SJCRH30 (cell line): ENCODE measurements at regions not wholly inside any gene's neighbourhood (a gene's known extent, or its start where the extent isn't known, plus 50 kb on each side); places are given as distances from the start of the nearest gene placed in this dataset.
"Not testable (repeated sequence)": the region's sequence is repeated elsewhere in the genome, so short reads cannot be mapped to it uniquely, and the experiment has no call there.

Experiments
- DNase-seq, 2 experiments: peaks; one replicate each; pipeline ENCODE4 v3.0.0-alpha.2; 2015 to 2020
- H3K27ac ChIP-seq: fragments of 250-450 bp; sonication (Bioruptor Pico); 2 replicates; pipeline ENCODE4 v1.5.1; 2020; ENCODE audit warnings: mild to moderate bottlenecking, moderate library complexity
- H3K27me3 ChIP-seq: fragments of 250-450 bp; sonication (Bioruptor Pico); 2 replicates; pipeline ENCODE4 v1.5.1; 2020; ENCODE audit warnings: mild to moderate bottlenecking, moderate library complexity
- H3K36me3 ChIP-seq: fragments of 250-450 bp; sonication (Bioruptor Pico); 2 replicates; pipeline ENCODE4 v1.5.1; 2020; ENCODE audit warnings: mild to moderate bottlenecking, moderate library complexity
- H3K4me1 ChIP-seq: fragments of 250-450 bp; sonication (Bioruptor Pico); 2 replicates; pipeline ENCODE4 v1.5.1; 2020; ENCODE audit warnings: mild to moderate bottlenecking, moderate library complexity
- H3K4me3 ChIP-seq: fragments of 250-450 bp; sonication (Bioruptor Pico); 2 replicates; pipeline ENCODE4 v1.5.1; 2020; ENCODE audit warnings: mild to moderate bottlenecking, moderate library complexity
- H3K9me3 ChIP-seq: fragments of 250-450 bp; sonication (Bioruptor Pico); replicated peaks from 2 replicates; pipeline ENCODE4 v1.5.1; 2020; ENCODE audit warnings: mild to moderate bottlenecking, moderate library complexity

GRCh38 chrX:131356725-131357124 is 67.6 kb upstream of the IGSF1 start:
- H3K9me3 ChIP-seq = no peaks in the 10 kb centered on the region
- no peak overlapping the region for H3K4me3 ChIP-seq
- no peak overlapping the region for H3K27ac ChIP-seq
- no peaks in the 10 kb centered on the region for H3K27me3 ChIP-seq
- H3K4me1 ChIP-seq = no peaks in the 10 kb centered on the region
- peak in 1 of 2 experiments; percentile 1 for DNase-seq
- H3K36me3 ChIP-seq = no peaks in the 10 kb centered on the region

- Histone ChIP-seq H3K36me3 (no peaks in the 10 kb centered on the region), H3K27me3 (no peaks in the 10 kb centered on the region), H3K27ac (no peak overlapping the region)
Measured at GRCh38 chrX:131359611-131360010, 70.5 kb upstream of the IGSF1 start.

GRCh38 chrX:131365766-131366165 is 76.7 kb upstream of the IGSF1 start:
- no peaks in the 10 kb centered on the region for H3K27me3 ChIP-seq
- no peaks in the 10 kb centered on the region for H3K4me1 ChIP-seq
- no peak overlapping the region for H3K4me3 ChIP-seq
- DNase-seq = no peak
- H3K36me3 ChIP-seq = no peaks in the 10 kb centered on the region
- H3K27ac ChIP-seq = no peak overlapping the region
- no peaks in the 10 kb centered on the region for H3K9me3 ChIP-seq

More at GRCh38 chrX:131359611-131360010, 70.5 kb upstream of the IGSF1 start:
- Histone ChIP-seq H3K9me3 (no peaks in the 10 kb centered on the region), H3K4me1 (no peaks in the 10 kb centered on the region), H3K4me3 (no peak overlapping the region)
- no peak for DNase-seq

DNA sequence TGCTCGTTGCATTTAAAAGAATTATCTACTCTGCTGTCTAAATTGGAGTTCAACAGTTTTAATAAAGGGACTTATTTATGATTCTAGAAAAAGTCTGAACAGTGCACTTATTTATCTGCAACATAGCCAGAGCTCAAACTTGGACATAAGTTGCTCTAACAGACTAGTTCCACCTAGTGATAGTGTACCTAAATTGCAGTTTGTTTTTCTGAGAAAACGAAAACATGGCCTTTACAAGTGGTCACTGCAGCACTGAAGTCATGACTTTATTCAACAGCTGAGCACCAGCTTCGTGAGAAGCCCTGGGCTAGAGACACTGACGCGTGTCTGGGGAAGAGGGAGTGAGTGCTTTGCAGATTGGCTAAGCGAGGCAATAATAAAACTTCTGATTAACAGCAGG is 77.3 kb upstream of the IGSF1 start:
- DNase-seq = peak in 1 of 2 experiments; percentile 17
- H3K27me3 ChIP-seq = no peaks in the 10 kb centered on the region

DNA sequence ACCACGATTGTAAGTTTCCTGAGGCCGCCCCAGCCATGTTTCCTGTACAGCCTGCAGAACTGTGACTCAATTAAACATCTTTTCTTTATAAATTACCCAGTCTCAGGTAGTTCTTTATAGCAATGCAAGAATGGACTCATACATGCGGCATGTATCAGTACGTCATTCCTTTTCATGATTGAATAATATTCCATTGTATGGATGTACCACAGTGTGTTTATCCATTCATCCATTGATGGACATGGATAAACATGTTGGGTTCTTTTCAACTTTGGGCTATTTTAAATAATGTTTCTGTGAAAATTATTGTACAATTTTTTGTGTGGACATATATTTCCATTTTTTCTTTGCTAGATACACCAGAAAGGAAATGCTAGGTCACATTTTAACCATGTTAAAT is 99.2 kb upstream of the IGSF1 start:
- no peak overlapping the region for H3K27ac ChIP-seq
- H3K27me3 ChIP-seq = no peaks in the 10 kb centered on the region
- no peaks in the 10 kb centered on the region for H3K9me3 ChIP-seq
- DNase-seq = no peak
- H3K4me3 ChIP-seq = no peak overlapping the region
- no peaks in the 10 kb centered on the region for H3K4me1 ChIP-seq
- H3K36me3 ChIP-seq = no peaks in the 10 kb centered on the region

More for the DNA sequence above, 77.3 kb upstream of the IGSF1 start:
- Histone ChIP-seq H3K4me3 (no peak overlapping the region), H3K4me1 (no peaks in the 10 kb centered on the region), H3K27ac (no peak overlapping the region), H3K9me3 (no peaks in the 10 kb centered on the region), H3K36me3 (no peaks in the 10 kb centered on the region)

- no peaks in the 10 kb centered on the region for H3K9me3 ChIP-seq
- H3K36me3 ChIP-seq = no peaks in the 10 kb centered on the region
- no peak for DNase-seq
- no peak overlapping the region for H3K4me3 ChIP-seq
- no peaks in the 10 kb centered on the region for H3K27me3 ChIP-seq
- no peaks in the 10 kb centered on the region for H3K4me1 ChIP-seq
- no peak overlapping the region for H3K27ac ChIP-seq
Measured at GRCh38 chrX:131392666-131393065, 103.6 kb upstream of the IGSF1 start.

DNA sequence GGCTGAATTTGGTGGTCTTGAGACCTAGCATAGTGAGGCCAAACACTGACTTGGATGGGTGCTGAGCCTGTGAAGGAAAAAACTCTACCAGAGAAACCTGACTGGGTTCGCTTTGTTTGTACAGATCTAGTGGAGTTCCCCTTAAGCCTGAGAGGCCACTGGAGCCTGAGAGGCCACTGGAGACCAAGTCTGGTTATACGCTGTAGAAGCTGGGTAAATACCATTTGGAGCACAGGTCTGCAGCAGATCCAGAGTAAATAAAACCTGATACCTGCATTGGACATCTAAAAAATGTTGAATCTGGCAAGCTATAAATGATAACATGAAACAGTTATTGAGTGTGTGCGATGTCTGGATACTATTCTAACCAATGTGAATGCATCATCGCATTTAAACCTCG is 104.3 kb upstream of the IGSF1 start:
- no peaks in the 10 kb centered on the region for H3K9me3 ChIP-seq
- H3K4me3 ChIP-seq = no peak overlapping the region
- H3K4me1 ChIP-seq = no peaks in the 10 kb centered on the region
- no peak overlapping the region for H3K27ac ChIP-seq
- no peaks in the 10 kb centered on the region for H3K27me3 ChIP-seq
- no peak for DNase-seq
- H3K36me3 ChIP-seq = no peaks in the 10 kb centered on the region

GRCh38 chrX:131394384-131394783 is 105.3 kb upstream of the IGSF1 start:
- no peak overlapping the region for H3K27ac ChIP-seq
- H3K27me3 ChIP-seq = no peaks in the 10 kb centered on the region
- DNase-seq = no peak
- no peak overlapping the region for H3K4me3 ChIP-seq
- H3K4me1 ChIP-seq = no peaks in the 10 kb centered on the region
- H3K36me3 ChIP-seq = no peaks in the 10 kb centered on the region
- no peaks in the 10 kb centered on the region for H3K9me3 ChIP-seq

DNA sequence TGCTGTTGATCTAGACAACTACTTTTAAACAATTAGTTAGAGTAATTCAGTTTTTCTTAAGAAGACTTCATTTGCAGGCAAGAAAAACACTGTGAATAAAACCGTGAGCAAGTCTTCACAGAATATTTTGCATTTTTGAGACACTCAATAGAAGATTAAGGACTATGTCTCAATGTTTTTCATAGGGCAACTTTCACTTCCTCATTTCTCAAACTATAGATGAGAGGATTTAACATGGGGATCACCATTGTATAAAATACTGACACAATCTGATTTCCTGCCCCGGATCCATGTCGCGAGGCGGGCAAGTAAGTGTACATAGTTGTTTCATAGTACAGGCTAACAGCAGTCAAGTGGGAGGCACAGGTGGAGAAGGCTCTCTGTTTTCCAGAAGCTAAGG is 108.8 kb upstream of the IGSF1 start:
- no peak for DNase-seq
- Histone ChIP-seq H3K4me1 (no peaks in the 10 kb centered on the region), H3K9me3 (no peaks in the 10 kb centered on the region), H3K4me3 (no peak overlapping the region), H3K27me3 (no peaks in the 10 kb centered on the region), H3K36me3 (no peaks in the 10 kb centered on the region), H3K27ac (no peak overlapping the region)

GRCh38 chrX:131399678-131400428 is 110.7 kb upstream of the IGSF1 start:
- no peak for DNase-seq
- Histone ChIP-seq H3K4me3 (no peak overlapping the region), H3K9me3 (no peaks in the 10 kb centered on the region), H3K36me3 (no peaks in the 10 kb centered on the region), H3K4me1 (no peaks in the 10 kb centered on the region), H3K27me3 (no peaks in the 10 kb centered on the region), H3K27ac (no peak overlapping the region)

GRCh38 chrX:131402124-131402811 is 113.2 kb upstream of the IGSF1 start:
- H3K27me3 ChIP-seq = no peaks in the 10 kb centered on the region
- H3K4me3 ChIP-seq = no peak overlapping the region
- H3K9me3 ChIP-seq = no peaks in the 10 kb centered on the region
- no peaks in the 10 kb centered on the region for H3K4me1 ChIP-seq
- H3K36me3 ChIP-seq = no peaks in the 10 kb centered on the region
- H3K27ac ChIP-seq = no peak overlapping the region
- DNase-seq = no peak

DNA sequence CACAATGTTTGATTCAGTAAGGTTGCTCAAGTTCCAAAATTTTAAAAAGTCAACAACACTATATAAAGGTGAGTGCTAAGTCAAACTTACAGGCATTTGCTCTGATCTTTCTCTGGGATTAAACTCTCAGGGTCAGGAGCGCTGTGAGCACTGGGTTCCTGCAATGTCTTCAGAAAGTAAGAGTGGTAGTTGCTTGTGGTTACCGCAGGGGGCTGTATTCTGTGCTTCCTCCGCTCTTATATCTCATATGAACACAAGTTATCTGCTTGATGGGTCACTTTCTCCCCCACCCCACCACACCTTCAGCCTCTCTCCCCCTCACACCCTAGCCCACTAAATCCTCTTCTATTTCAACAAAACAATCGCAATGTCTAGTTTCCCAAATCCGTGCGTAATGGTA is 116.4 kb upstream of the IGSF1 start:
- no peaks in the 10 kb centered on the region for H3K9me3 ChIP-seq
- no peak overlapping the region for H3K27ac ChIP-seq
- H3K4me1 ChIP-seq = no peaks in the 10 kb centered on the region
- no peak for DNase-seq
- no peaks in the 10 kb centered on the region for H3K36me3 ChIP-seq
- no peak overlapping the region for H3K4me3 ChIP-seq
- no peaks in the 10 kb centered on the region for H3K27me3 ChIP-seq

DNA sequence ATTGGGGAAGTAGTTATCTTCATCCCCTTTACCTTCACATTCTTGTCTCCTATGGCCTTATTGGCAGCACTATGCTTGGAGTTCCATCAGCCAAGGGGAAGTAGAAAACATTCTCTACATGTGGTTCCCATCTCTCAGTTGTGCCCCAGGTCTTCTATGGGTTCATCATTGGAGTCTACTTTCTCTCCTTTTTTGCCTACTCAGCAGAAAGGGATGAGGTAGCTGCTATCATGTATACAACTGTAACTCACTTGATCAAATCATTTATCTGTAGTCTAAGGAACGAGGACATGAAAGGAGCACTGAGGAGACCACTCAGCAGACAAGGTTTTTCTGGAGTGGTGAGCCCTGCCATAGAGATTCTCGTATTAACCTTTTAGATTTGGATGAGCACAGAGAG is 119.0 kb upstream of the OR13H1 start:
- H3K4me3 ChIP-seq = no peak overlapping the region
- H3K4me1 ChIP-seq = no peaks in the 10 kb centered on the region
- H3K27me3 ChIP-seq = no peaks in the 10 kb centered on the region
- H3K36me3 ChIP-seq = no peaks in the 10 kb centered on the region
- H3K9me3 ChIP-seq = no peaks in the 10 kb centered on the region
- no peak for DNase-seq
- no peak overlapping the region for H3K27ac ChIP-seq

DNA sequence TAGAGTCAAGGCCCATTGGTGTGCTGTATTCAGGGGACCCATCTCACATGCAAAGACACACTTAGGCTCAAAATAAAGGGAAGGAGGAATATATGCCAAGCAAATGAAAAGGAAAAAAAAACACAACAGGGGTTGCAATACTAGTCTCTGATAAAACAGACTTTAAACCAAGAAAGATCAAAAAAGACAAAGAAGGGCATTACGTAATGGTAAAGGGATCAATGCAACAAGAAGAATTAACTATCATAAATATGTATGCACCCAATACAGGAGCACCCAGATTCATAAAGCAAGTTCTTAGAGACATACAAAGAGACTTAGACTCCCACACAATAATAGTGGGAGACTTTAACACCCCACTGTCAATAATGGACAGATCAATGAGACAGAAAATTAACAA is 113.4 kb upstream of the OR13H1 start:
- not testable (repeated sequence) for H3K9me3 ChIP-seq, DNase-seq, H3K36me3 ChIP-seq

DNA sequence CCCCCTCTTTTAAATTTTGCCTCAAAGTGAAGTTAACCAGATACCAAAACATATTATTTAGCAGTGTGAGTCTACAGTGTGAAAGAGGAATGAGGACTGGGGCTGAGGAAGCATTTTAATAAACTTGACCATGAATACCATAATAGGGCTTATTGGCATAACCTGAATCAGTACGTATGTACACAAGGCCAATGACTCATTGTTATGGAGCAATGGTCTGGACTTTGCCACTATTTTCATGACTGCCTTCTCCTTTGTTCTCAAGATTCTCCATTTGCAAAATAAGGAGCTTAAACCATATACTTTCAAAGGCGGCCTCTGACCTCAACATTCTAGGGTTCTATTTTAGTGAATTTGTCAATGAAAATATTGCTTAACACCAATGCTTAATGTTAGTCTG is 102.8 kb upstream of the OR13H1 start:
- Histone ChIP-seq H3K27ac (no peak overlapping the region), H3K4me3 (no peak overlapping the region), H3K9me3 (no peaks in the 10 kb centered on the region), H3K36me3 (no peaks in the 10 kb centered on the region), H3K4me1 (no peaks in the 10 kb centered on the region), H3K27me3 (no peaks in the 10 kb centered on the region)
- DNase-seq = no peak

More for the DNA sequence above, 113.4 kb upstream of the OR13H1 start:
- not testable (repeated sequence) for H3K27me3 ChIP-seq, H3K4me3 ChIP-seq, H3K27ac ChIP-seq, H3K4me1 ChIP-seq

DNA sequence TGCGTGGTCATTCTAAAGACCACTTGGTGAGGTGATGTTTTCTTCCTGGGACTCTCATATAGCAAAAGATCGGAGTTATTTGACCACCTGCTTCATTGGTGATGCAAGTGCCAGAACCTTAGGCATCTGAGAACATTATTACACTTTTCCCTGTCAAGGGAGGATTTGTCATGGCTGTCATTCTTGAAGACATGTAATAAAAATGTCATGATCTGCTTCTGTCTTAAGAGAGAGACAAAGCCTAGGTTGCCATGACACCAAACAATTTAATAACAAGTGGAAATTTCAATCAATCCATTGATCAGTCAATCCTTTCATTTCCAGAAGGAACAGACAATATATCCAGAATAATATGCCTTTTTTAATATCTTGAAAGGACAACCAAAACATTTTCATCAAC is 97.9 kb upstream of the OR13H1 start:
- Histone ChIP-seq H3K4me3 (no peak overlapping the region), H3K27me3 (no peaks in the 10 kb centered on the region), H3K27ac (no peak overlapping the region), H3K4me1 (no peaks in the 10 kb centered on the region), H3K9me3 (no peaks in the 10 kb centered on the region), H3K36me3 (no peaks in the 10 kb centered on the region)
- DNase-seq = no peak
